ENCODE measurements at regions not wholly inside any gene's neighbourhood (a gene's known extent, or its start where the extent isn't known, plus 50 kb on each side); places are given as distances from the start of the nearest gene placed in this dataset.

- Histone ChIP-seq H3K4me3 (no peak overlapping the region), H3K9me3 (peaks cover 0 to 24% (median 10%) of the 10 kb centered on the region in 12 donors), H3K4me1 (peaks cover 0 to 14% (median 0%) of the 10 kb centered on the region in 12 donors), H3K27ac (no peak overlapping the region), H3K27me3 (no peaks in the 10 kb centered on the region), H3K36me3 (no peaks in the 10 kb centered on the region)
- ATAC-seq (peak in 3 of 4 donors; percentile 42 to 88 (median 48)), DNase-seq (no peak)
- intact Hi-C loops (cut with DNase I) = no loop called here
- 23 to 46% (median 41%) methylated on average over 1 of the region's 1 CpG for WGBS, 4 donors
- TF ChIP-seq POLR2A (IDR thresholded peaks at IDR 0.05) (no peak), CTCF (IDR thresholded peaks at IDR 0.05) (no peak)
These were observed 91.6 kb upstream of the GRIN2B start for GRCh38 chr12:14072987-14073386.

DNA sequence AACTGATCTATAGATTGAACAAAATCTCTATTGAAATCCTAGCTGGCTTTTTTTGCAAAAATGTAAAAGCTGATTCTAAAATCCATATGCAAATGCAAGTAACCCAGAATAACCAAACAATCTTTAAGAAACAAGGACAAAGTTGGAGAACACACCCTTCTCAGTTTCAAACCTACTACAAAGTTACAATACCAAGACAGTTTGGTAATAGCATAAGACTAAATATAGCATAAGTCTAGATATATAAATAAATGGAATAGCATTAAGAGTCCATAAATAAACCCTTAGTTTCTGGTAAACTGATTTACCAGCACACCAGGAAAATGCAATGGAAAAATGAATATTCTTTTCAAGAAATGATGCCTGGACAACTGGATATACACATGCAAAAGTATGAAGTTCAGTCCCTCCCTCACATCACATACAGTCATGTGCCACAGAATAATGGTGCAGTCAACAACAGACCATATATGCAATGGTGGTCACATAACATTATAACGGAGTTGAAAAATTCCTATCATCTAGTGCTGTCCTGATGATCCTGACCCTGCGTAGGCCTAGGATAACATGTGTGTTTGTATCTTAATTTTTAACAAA lies 94.5 kb upstream of the GRIN2B start:
- Histone ChIP-seq H3K27ac (no peak overlapping the region), H3K4me3 (no peak overlapping the region)
- 42 to 74% (median 63%) methylated on average over 2 of the region's 2 CpGs for WGBS, 4 donors

DNA sequence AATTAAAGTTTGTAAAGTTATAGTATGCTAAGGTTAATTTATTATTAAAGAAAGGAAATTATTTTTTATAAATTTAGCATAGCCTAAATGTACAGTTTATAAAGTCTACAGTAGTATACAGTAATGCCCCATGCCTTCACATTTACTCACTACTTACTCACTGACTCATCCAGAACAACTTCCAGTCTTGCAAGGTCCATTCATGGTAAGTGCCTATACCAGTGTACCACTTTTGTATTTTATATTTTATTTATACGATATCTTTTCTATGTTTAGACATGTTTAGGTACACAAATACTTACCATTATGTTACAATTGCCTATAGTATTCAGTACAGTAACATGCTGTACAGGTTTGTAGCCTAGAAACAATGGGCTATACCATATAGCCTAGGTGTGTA lies 95.1 kb upstream of the GRIN2B start:
- Histone ChIP-seq H3K27ac (no peak overlapping the region), H3K4me1 (peaks cover 0 to 9% (median 0%) of the 10 kb centered on the region in 12 donors), H3K36me3 (no peaks in the 10 kb centered on the region), H3K9me3 (peaks cover 0 to 26% (median 10%) of the 10 kb centered on the region in 12 donors), H3K27me3 (no peaks in the 10 kb centered on the region), H3K4me3 (no peak overlapping the region)
- 84 to 92% (median 86%) methylated on average over 1 of the region's 1 CpG for WGBS, 4 donors
- TF ChIP-seq CTCF (IDR thresholded peaks at IDR 0.05) (no peak), POLR2A (IDR thresholded peaks at IDR 0.05) (no peak)
- DNase-seq (no peak), ATAC-seq (no peak)
- intact Hi-C loops (cut with DNase I) = no loop called here

More for the DNA sequence above, 94.5 kb upstream of the GRIN2B start:
- TF ChIP-seq POLR2A (IDR thresholded peaks at IDR 0.05) (no peak), CTCF (IDR thresholded peaks at IDR 0.05) (no peak)
- peaks cover 0 to 9% (median 0%) of the 10 kb centered on the region in 12 donors for H3K4me1 ChIP-seq
- H3K9me3 ChIP-seq = peaks cover 0 to 26% (median 10%) of the 10 kb centered on the region in 12 donors
- H3K27me3 ChIP-seq = no peaks in the 10 kb centered on the region
- no peaks in the 10 kb centered on the region for H3K36me3 ChIP-seq
- DNase-seq = no peak
- no peak for ATAC-seq
- intact Hi-C loops (cut with DNase I) = no loop called here

- Histone ChIP-seq H3K27ac (no peak overlapping the region), H3K4me3 (no peak overlapping the region), H3K36me3 (no peaks in the 10 kb centered on the region), H3K9me3 (peaks cover 0 to 6% (median 0%) of the 10 kb centered on the region in 12 donors), H3K4me1 (no peaks in the 10 kb centered on the region), H3K27me3 (peaks cover 0 to 4% (median 0%) of the 10 kb centered on the region in 9 donors)
- no peak for TF ChIP-seq POLR2A (IDR thresholded peaks at IDR 0.05)
- TF ChIP-seq CTCF (IDR thresholded peaks at IDR 0.05) = no peak
- ATAC-seq (no peak), DNase-seq (no peak)
- intact Hi-C loops (cut with DNase I) = no loop called here
These were observed 105.4 kb upstream of the GRIN2B start for GRCh38 chr12:14086838-14087237.

Measured in heart left ventricle (tissue), 16 donors.